ENCODE measurements at regions not wholly inside any gene's neighbourhood (a gene's known extent, or its start where the extent isn't known, plus 50 kb on each side); places are given as distances from the start of the nearest gene placed in this dataset.

GRCh38 chr1:58861076-58861475 is 77.2 kb upstream of the JUN start:
- TF ChIP-seq POLR2AphosphoS5 (IDR thresholded peaks at IDR 0.05; ENCODE audit: low read depth, low read length) (no peak), TAF1 (IDR thresholded peaks at IDR 0.05; ENCODE audit: borderline replicate concordance, insufficient read depth, low read length) (no peak), SIN3A (IDR thresholded peaks at IDR 0.05; ENCODE audit: borderline replicate concordance, insufficient read depth, low read length) (no peak)
- TF ChIP-seq, protein P1, sequence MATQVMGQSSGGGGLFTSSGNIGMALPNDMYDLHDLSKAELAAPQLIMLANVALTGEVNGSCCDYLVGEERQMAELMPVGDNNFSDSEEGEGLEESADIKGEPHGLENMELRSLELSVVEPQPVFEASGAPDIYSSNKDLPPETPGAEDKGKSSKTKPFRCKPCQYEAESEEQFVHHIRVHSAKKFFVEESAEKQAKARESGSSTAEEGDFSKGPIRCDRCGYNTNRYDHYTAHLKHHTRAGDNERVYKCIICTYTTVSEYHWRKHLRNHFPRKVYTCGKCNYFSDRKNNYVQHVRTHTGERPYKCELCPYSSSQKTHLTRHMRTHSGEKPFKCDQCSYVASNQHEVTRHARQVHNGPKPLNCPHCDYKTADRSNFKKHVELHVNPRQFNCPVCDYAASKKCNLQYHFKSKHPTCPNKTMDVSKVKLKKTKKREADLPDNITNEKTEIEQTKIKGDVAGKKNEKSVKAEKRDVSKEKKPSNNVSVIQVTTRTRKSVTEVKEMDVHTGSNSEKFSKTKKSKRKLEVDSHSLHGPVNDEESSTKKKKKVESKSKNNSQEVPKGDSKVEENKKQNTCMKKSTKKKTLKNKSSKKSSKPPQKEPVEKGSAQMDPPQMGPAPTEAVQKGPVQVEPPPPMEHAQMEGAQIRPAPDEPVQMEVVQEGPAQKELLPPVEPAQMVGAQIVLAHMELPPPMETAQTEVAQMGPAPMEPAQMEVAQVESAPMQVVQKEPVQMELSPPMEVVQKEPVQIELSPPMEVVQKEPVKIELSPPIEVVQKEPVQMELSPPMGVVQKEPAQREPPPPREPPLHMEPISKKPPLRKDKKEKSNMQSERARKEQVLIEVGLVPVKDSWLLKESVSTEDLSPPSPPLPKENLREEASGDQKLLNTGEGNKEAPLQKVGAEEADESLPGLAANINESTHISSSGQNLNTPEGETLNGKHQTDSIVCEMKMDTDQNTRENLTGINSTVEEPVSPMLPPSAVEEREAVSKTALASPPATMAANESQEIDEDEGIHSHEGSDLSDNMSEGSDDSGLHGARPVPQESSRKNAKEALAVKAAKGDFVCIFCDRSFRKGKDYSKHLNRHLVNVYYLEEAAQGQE (IDR thresholded peaks at IDR 0.05; ENCODE audit: insufficient read depth in 1 of 2, low read depth in 2 of 2, low read length in 2 of 2) = no peak

Measured in PFSK-1 (cell line).